Mucosa of rectum (tissue), 2 donors: ENCODE measurements at regions not wholly inside any gene's neighbourhood (a gene's known extent, or its start where the extent isn't known, plus 50 kb on each side); places are given as distances from the start of the nearest gene placed in this dataset.
A peak's percentile ranks its signal among the peaks of the same experiment; 100 is the strongest.

Source experiments
- H3K27ac ChIP-seq, 2 donors: one replicate each; pipeline ENCODE4 v1.7.0; 2013; ENCODE audit warnings: inconsistent platforms in 2 of 2, low read depth in 2 of 2, low read length in 2 of 2
- H3K27me3 ChIP-seq, 2 donors: one replicate each; pipeline ENCODE4 v1.7.0; 2013; ENCODE audit warnings: low read length in 2 of 2; ENCODE audit not compliant: control insufficient read depth in 2 of 2, insufficient read depth in 2 of 2
- H3K36me3 ChIP-seq, 2 donors: one replicate each; pipeline ENCODE4 v1.7.0; 2013; ENCODE audit warnings: low read length in 2 of 2; ENCODE audit not compliant: control insufficient read depth in 2 of 2, insufficient read depth in 2 of 2
- H3K4me1 ChIP-seq, 2 donors: one replicate each; pipeline ENCODE4 v1.7.0; 2013; ENCODE audit warnings: low read length in 2 of 2, mild to moderate bottlenecking in 1 of 2; ENCODE audit not compliant: control insufficient read depth in 2 of 2, insufficient read depth in 2 of 2
- H3K4me3 ChIP-seq, 2 donors: one replicate each; pipeline ENCODE4 v1.7.0; 2013; ENCODE audit warnings: low read length in 2 of 2
- H3K9ac ChIP-seq, 2 donors: one replicate each; pipeline ENCODE4 v1.7.0; 2013; ENCODE audit warnings: low read length in 2 of 2, low read depth in 1 of 2, mild to moderate bottlenecking in 1 of 2
- H3K9me3 ChIP-seq, 2 donors: one replicate each; pipeline ENCODE4 v1.7.0; 2013; ENCODE audit warnings: low read length in 2 of 2; ENCODE audit not compliant: control insufficient read depth in 2 of 2
- donor health status: healthy.
- donor health status: Normal muscosa, but diverticular disease.

DNA sequence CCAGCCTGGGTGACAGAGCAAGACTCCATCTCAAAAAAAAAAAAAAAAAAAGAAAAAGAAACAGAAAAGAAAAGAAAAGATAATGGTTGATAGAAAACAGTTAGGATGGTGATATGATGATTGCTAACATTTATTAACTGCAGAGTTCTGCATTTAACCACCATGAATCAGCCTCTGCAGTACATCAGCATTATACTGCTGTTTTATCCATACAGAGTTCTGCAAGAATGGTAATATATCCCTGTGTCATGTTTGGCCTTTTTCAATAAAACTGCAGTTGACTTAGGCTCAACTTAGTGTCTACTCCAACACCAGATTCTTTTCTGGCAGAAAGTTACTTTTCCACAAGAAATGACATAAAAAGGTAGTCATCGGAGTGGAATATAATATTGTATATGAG is 62.6 kb downstream of the DUSP6 start:
- H3K4me3 ChIP-seq = no peak overlapping the region
- H3K9me3 ChIP-seq = no peaks in the 10 kb centered on the region
- no peak overlapping the region for H3K9ac ChIP-seq
- no peaks in the 10 kb centered on the region for H3K27me3 ChIP-seq
- no peaks in the 10 kb centered on the region for H3K4me1 ChIP-seq
- H3K36me3 ChIP-seq = no peaks in the 10 kb centered on the region
- no peak overlapping the region for H3K27ac ChIP-seq

DNA sequence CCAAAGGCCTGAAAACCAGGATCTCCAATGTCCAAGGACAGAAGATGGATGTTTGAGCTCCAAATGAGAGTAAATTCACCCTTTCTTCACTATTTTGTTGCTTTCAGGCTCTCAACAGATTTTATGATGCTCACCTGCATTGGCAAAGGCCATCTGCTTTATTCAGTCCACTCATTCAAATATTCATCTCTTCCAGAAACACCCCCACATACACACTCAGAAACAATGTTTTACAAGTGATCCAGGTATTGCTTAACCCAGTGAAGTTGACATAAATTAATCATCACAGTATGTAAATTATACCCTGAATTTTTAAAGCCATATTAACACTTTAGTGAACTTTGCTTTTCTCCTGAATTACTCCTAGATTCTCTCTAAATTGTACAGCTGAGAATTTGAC is 63.3 kb downstream of the DUSP6 start:
- H3K9ac ChIP-seq = no peak overlapping the region
- no peaks in the 10 kb centered on the region for H3K4me1 ChIP-seq
- H3K27me3 ChIP-seq = no peaks in the 10 kb centered on the region
- H3K4me3 ChIP-seq = no peak overlapping the region
- H3K9me3 ChIP-seq = no peaks in the 10 kb centered on the region
- H3K36me3 ChIP-seq = no peaks in the 10 kb centered on the region
- no peak overlapping the region for H3K27ac ChIP-seq

DNA sequence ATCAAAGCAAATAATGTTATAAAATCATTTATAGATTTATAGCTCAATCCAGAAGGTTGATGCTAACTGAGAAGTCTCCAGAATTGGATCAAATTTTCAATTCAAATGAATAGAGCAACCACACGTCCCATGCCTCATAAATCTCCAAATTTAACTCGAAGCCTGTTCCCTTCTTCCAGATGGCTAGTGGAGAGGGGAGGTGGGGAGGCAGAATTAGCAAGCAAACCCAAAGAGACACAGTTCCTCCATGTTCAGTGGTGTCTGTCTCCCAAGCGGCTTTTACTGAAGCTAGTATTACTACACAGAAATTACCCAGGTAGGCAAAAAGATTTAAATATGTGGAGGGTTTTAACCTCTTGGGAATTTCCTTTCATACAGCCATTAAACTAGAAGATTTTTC is 65.8 kb downstream of the DUSP6 start:
- Histone ChIP-seq H3K27ac (no peak overlapping the region), H3K4me3 (no peak overlapping the region), H3K36me3 (no peaks in the 10 kb centered on the region), H3K27me3 (no peaks in the 10 kb centered on the region), H3K9me3 (no peaks in the 10 kb centered on the region), H3K4me1 (no peaks in the 10 kb centered on the region), H3K9ac (no peak overlapping the region)

DNA sequence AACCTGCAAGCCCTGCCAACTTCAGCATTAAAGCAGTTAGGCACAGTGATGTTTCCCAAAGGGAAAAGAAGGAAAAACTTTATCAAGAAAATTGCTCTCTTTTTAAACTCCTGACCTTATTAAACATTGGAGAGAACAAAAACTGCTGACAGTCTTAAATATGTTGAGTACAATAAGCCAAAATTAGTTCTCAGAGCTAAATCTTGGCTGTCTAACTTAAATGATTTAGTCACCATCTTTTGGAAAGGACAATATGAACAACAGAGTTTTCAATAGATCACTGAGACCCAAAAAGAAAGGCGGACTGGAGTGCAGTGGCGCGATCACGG is 70.8 kb downstream of the DUSP6 start:
- Histone ChIP-seq H3K4me1 (no peaks in the 10 kb centered on the region), H3K36me3 (no peaks in the 10 kb centered on the region), H3K27me3 (no peaks in the 10 kb centered on the region), H3K4me3 (no peak overlapping the region), H3K9me3 (no peaks in the 10 kb centered on the region), H3K27ac (peak overlapping the region in 1 of 2 donors; percentile 45), H3K9ac (no peak overlapping the region)

DNA sequence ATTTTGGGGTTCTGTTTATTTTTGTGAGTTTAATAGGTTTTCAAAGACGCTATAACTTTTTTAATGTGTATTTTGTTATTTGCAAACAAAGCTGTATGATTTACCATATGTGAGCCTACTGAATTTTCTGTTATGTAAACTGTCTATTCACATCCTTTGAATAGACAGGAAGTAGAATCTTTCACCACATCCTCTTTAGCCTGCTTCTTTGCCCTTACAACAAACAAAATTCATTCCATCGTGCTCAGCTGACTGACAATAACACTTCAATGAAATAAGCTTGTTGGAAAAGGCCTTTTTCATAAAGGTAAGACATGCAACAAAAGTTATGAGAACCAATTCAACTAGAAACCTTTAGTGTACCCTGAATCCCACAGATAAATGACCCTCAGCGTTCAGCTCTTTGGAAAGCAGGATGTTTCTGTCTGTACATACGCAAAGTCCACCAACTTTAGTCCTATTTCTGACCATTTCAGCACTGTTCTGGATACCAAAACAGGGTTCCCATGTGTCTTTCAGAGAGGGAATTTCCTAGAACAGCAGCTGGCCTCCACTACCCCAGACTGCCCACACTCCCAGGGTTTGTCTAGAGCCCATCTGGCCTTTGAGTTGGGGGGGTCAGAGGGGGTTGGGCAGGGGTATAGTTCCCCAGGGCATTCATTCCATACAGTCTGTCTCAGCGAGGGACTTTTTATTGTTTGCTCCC is 71.3 kb downstream of the DUSP6 start:
- Histone ChIP-seq H3K9ac (no peak overlapping the region), H3K27ac (peak overlapping the region in 1 of 2 donors; percentile 45), H3K27me3 (no peaks in the 10 kb centered on the region), H3K9me3 (no peaks in the 10 kb centered on the region), H3K4me1 (no peaks in the 10 kb centered on the region), H3K4me3 (no peak overlapping the region), H3K36me3 (no peaks in the 10 kb centered on the region)

DNA sequence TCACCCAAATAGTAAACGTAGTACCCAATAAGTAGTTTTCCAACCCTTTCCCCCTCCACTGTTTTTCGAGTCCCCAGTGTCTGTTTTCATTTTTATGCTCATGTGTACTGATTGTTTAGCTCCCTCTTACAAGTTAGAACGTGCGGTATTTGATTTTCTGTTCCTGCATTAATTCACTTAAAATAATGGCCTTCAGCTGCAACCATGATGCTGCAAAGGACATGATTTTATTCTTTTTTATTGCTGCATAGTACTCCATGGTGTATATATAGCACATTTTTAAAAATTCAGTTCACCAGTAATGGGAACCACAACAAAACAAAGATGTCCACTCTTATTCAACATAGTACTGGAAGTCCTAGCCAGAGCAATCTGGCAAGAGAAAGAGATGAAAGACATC is 72.8 kb downstream of the DUSP6 start:
- Histone ChIP-seq H3K9me3 (no peaks in the 10 kb centered on the region), H3K27ac (no peak overlapping the region), H3K4me3 (no peak overlapping the region), H3K9ac (no peak overlapping the region), H3K4me1 (no peaks in the 10 kb centered on the region), H3K27me3 (no peaks in the 10 kb centered on the region), H3K36me3 (no peaks in the 10 kb centered on the region)

DNA sequence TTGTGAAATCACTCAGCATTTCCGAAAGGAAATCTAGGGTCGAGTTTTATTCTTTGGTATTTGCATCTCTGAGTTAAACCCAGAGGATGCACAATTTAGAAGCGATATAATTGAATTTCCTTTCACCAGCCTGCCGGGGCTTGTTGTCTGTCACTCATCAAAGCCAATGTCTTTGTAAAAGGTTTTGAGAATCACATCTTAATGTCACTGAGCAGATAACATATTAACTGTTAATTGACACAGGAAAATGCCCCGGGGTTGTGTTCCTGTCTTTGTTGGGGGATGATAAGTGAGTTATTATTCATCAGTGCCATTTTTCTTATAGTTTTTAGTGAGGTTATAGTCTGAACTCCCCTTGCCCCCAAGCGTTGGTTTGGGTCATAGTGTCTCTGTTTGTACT is 73.4 kb downstream of the DUSP6 start:
- H3K4me1 ChIP-seq = no peaks in the 10 kb centered on the region
- no peaks in the 10 kb centered on the region for H3K27me3 ChIP-seq
- H3K36me3 ChIP-seq = no peaks in the 10 kb centered on the region

DNA sequence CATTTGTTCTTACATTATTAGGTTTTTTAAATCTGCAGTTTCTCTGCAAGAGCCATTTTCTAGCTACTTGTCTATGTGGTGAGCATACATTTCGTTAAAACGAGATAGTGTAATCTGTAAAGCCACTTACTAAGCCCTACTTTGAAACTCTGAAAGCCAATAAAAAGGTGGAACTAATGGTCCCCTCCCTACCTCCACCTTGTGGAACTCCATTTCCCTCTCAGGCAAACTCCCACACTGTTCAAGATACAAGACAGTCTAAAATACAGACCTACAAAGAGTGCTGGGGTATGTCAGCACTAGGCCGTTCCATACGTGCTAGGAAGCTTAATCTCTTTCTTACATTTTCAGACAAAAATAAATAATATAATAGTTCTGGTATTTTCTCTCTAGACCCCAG is 74.1 kb downstream of the DUSP6 start:
- H3K27ac ChIP-seq = no peak overlapping the region
- H3K4me3 ChIP-seq = no peak overlapping the region
- no peaks in the 10 kb centered on the region for H3K4me1 ChIP-seq
- H3K27me3 ChIP-seq = no peaks in the 10 kb centered on the region
- no peaks in the 10 kb centered on the region for H3K9me3 ChIP-seq
- no peaks in the 10 kb centered on the region for H3K36me3 ChIP-seq
- H3K9ac ChIP-seq = no peak overlapping the region

More for the DNA sequence above, 73.4 kb downstream of the DUSP6 start:
- Histone ChIP-seq H3K9me3 (no peaks in the 10 kb centered on the region), H3K4me3 (no peak overlapping the region), H3K27ac (no peak overlapping the region), H3K9ac (no peak overlapping the region)

DNA sequence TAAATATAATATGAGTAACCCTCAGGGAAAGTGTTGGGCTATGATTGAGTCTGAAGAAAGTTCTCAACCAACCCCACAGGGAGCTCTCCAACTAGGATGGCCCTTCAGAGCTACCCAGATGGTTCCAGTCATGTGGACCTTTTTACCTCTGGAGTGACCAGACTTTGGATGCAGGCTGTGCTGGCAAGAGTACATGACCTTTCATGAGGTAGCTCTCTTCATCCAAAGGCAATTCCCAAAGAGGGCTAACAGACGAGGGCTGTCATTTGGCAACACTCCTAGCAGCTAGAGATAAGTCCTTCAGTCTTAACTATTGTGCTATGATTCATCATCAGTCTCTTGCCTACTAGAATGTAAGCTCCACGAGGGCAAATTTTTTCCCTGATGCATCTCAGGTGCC is 75.4 kb downstream of the DUSP6 start:
- Histone ChIP-seq H3K27ac (no peak overlapping the region), H3K36me3 (no peaks in the 10 kb centered on the region), H3K27me3 (no peaks in the 10 kb centered on the region)

DNA sequence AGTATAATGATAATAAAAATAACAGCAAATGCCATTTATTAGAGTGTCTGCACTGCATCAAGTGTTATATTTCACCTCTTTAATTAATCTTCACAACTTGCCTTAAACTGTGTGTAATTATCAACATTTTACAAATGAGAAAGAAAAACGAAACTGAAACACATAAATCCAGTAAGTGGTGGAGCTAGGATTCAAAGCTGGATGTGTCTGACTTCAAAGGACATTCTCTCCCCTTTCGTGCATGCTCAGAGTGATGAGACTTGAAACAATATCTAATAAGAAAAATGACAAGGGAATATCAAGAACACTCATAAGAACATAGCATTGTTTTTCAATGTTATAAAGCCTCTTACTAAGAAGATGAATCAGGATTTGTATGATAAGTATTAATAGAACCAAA is 78.8 kb downstream of the DUSP6 start:
- no peaks in the 10 kb centered on the region for H3K27me3 ChIP-seq
- H3K36me3 ChIP-seq = no peaks in the 10 kb centered on the region
- H3K4me3 ChIP-seq = no peak overlapping the region
- no peaks in the 10 kb centered on the region for H3K9me3 ChIP-seq
- H3K9ac ChIP-seq = no peak overlapping the region
- no peaks in the 10 kb centered on the region for H3K4me1 ChIP-seq
- no peak overlapping the region for H3K27ac ChIP-seq

More for the DNA sequence above, 75.4 kb downstream of the DUSP6 start:
- H3K9ac ChIP-seq = no peak overlapping the region
- H3K4me3 ChIP-seq = no peak overlapping the region
- no peaks in the 10 kb centered on the region for H3K9me3 ChIP-seq
- H3K4me1 ChIP-seq = no peaks in the 10 kb centered on the region

DNA sequence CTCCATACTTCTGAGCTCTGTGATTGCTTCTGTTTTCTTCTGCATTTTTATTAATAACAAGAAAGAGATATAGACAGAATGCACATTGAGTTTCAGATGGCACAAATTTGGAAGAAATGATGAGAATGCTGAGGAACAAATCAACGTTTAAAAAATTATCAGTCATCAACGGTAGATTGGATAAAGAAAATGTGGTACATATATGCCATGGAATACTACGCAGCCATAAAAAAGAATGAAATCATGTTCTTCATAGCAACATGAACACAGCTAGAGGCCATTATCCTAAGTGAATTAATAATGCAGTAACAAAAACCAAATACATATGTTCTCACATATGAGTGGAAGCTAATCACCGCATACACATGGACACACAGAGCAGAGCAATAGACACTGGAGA is 81.8 kb downstream of the DUSP6 start:
- Histone ChIP-seq H3K4me1 (no peaks in the 10 kb centered on the region), H3K27me3 (no peaks in the 10 kb centered on the region), H3K36me3 (no peaks in the 10 kb centered on the region), H3K9me3 (no peaks in the 10 kb centered on the region), H3K4me3 (no peak overlapping the region), H3K9ac (no peak overlapping the region), H3K27ac (no peak overlapping the region)
